DOHH2 (cell line): ENCODE measurements at regions not wholly inside any gene's neighbourhood (a gene's known extent, or its start where the extent isn't known, plus 50 kb on each side); places are given as distances from the start of the nearest gene placed in this dataset.

Experiments
- EZH2phosphoT487 ChIP-seq: fragments of 200-600 bp; sonication (generic); IDR thresholded peaks from 2 replicates; pipeline ENCODE4 v1.6.1; 2017; ENCODE audit warnings: borderline replicate concordance, mild to moderate bottlenecking, antibody characterized with exemption, low read length, moderate library complexity, mixed read lengths
- TF ChIP-seq, protein P1 (sequence below): fragments of 200-600 bp; sonication (generic); IDR thresholded peaks from one replicate; pipeline ENCODE4 v1.5.1; 2014; ENCODE audit warnings: antibody characterized with exemption, mild to moderate bottlenecking, low read depth, low read length; ENCODE audit not compliant: poor library complexity, severe bottlenecking

DNA sequence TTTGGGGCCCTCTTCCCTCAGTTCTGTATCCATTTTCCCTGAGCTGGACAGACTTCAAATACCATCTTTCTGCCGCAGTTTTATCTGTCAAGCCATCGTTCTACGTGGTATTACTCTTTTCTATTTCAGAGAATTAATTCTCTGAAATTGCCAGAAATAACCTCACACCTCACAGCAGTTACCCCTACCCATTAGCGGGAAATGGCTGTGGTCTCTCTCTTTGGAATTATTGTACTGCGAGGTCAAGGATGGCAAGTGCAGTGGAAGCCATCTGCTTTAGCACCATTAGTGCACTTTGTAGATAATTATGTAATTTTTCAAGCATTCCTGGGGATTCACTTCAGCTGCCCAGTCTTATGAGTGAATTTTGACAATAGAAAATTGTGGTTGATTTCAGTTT is 147.8 kb upstream of the CDH4 start:
- TF ChIP-seq, protein P1, sequence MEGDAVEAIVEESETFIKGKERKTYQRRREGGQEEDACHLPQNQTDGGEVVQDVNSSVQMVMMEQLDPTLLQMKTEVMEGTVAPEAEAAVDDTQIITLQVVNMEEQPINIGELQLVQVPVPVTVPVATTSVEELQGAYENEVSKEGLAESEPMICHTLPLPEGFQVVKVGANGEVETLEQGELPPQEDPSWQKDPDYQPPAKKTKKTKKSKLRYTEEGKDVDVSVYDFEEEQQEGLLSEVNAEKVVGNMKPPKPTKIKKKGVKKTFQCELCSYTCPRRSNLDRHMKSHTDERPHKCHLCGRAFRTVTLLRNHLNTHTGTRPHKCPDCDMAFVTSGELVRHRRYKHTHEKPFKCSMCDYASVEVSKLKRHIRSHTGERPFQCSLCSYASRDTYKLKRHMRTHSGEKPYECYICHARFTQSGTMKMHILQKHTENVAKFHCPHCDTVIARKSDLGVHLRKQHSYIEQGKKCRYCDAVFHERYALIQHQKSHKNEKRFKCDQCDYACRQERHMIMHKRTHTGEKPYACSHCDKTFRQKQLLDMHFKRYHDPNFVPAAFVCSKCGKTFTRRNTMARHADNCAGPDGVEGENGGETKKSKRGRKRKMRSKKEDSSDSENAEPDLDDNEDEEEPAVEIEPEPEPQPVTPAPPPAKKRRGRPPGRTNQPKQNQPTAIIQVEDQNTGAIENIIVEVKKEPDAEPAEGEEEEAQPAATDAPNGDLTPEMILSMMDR, result no peak
- no peak for TF ChIP-seq EZH2phosphoT487
